ENCODE measurements at regions not wholly inside any gene's neighbourhood (a gene's known extent, or its start where the extent isn't known, plus 50 kb on each side); places are given as distances from the start of the nearest gene placed in this dataset.
"Not testable (repeated sequence)": the region's sequence is repeated elsewhere in the genome, so short reads cannot be mapped to it uniquely, and the experiment has no call there.

GRCh38 chr14:56351861-56352260, 227.7 kb upstream of the TMEM260 start:
- DNase-seq: no peak

GRCh38 chr14:56352999-56353398, 226.6 kb upstream of the TMEM260 start:
- no peak for DNase-seq

- DNase-seq: no peak
Measured at GRCh38 chr14:56357428-56357827, 222.2 kb upstream of the TMEM260 start.

- DNase-seq: no peak
Measured at GRCh38 chr14:56358275-56358674, 221.3 kb upstream of the TMEM260 start.

- no peak for DNase-seq
Measured at GRCh38 chr14:56358851-56359614, 220.6 kb upstream of the TMEM260 start.

GRCh38 chr14:56365663-56366062, 213.9 kb upstream of the TMEM260 start:
- not testable (repeated sequence) for DNase-seq

GRCh38 chr14:56367416-56367815, 212.2 kb upstream of the TMEM260 start:
- no peak for DNase-seq

GRCh38 chr14:56371737-56372136, 207.9 kb upstream of the TMEM260 start:
- no peak for DNase-seq

GRCh38 chr14:56374421-56374820, 205.2 kb upstream of the TMEM260 start:
- DNase-seq: no peak

- DNase-seq: no peak
Measured at GRCh38 chr14:56378046-56378445, 201.6 kb upstream of the TMEM260 start.

GRCh38 chr14:56378475-56378877, 201.1 kb upstream of the TMEM260 start:
- DNase-seq: no peak

GRCh38 chr14:56379956-56380355, 199.6 kb upstream of the TMEM260 start:
- DNase-seq: no peak

- no peak for DNase-seq
Measured at GRCh38 chr14:56386024-56386423, 193.6 kb upstream of the TMEM260 start.

GRCh38 chr14:56390859-56391258, 188.7 kb upstream of the TMEM260 start:
- DNase-seq: no peak

GRCh38 chr14:56394826-56395530, 184.6 kb upstream of the TMEM260 start:
- no peak for DNase-seq

GRCh38 chr14:56400109-56400825, 179.3 kb upstream of the TMEM260 start:
- no peak for DNase-seq

- no peak for DNase-seq
Measured at GRCh38 chr14:56412468-56413434, 166.8 kb upstream of the TMEM260 start.

GRCh38 chr14:56413721-56414120, 165.9 kb upstream of the TMEM260 start:
- no peak for DNase-seq

- DNase-seq: no peak
Measured at GRCh38 chr14:56414236-56414635, 165.4 kb upstream of the TMEM260 start.

- no peak for DNase-seq
Measured at GRCh38 chr14:56416213-56416612, 163.4 kb upstream of the TMEM260 start.

GRCh38 chr14:56417173-56417572, 162.4 kb upstream of the TMEM260 start:
- no peak for DNase-seq

GRCh38 chr14:56419750-56420149, 159.8 kb upstream of the TMEM260 start:
- DNase-seq: no peak

GRCh38 chr14:56422221-56422620, 157.4 kb upstream of the TMEM260 start:
- no peak for DNase-seq

Data from activated CD4-positive, alpha-beta T cell treated with anti-CD3 and anti-CD28 coated beads, Interleukin-2, amount 50 U/mL, for 4 hours (primary cell).